ENCODE measurements at regions not wholly inside any gene's neighbourhood (a gene's known extent, or its start where the extent isn't known, plus 50 kb on each side); places are given as distances from the start of the nearest gene placed in this dataset.

DNA sequence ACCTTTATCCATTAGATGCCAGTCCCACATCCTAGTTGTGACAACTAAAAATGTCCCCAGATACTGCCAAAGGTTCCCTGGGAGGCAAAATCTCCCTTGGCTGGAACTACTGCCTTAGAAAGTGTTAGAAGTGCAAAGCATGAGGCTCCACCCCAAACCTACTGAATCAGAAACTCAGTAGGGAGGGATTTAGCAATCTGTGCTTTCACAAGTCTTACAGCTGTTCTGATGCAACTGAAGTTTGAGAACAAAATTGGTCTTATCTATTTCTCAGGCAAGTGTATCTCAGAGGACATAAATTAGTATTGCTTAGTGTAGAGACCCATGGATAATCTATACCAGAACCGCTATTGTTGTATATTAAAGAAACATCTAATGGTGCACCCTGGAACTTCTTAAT lies 70.2 kb downstream of the CLDN1 start:
- Histone ChIP-seq H3K27ac (ENCODE audit: low read depth, low read length) (no peak overlapping the region), H3K9me3 (ENCODE audit: control insufficient read depth, insufficient read depth, low read length) (no peaks in the 10 kb centered on the region), H3K27me3 (ENCODE audit: control insufficient read depth, insufficient read depth, low read length) (no peaks in the 10 kb centered on the region), H3K36me3 (ENCODE audit: control insufficient read depth, insufficient read depth, low read length) (no peaks in the 10 kb centered on the region), H3K4me3 (ENCODE audit: low read depth, low read length) (no peak overlapping the region), H3K4me1 (ENCODE audit: control insufficient read depth, insufficient read depth, low read length) (no peaks in the 10 kb centered on the region), H3K9ac (ENCODE audit: low read depth, low read length) (no peak overlapping the region)

DNA sequence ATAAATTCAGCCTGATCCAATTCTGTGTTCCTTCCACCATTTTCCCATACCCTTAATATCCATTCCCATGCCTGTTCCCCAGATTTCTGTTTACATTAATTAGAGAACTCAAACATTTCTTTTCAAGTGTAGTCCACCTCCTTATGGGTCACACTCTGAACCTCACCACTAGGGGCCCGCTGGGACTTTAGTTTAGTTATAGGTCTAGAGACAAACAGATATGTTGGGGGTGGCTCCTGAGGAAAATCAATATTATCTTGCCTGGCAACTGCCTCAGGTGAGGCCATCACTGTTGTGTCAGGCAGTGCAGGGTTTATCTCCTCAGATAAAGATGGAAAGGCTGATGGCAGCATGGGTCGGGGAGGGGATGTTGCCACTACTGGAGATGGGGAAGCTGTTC lies 72.8 kb downstream of the CLDN1 start:
- H3K4me3 ChIP-seq (ENCODE audit: low read depth, low read length) = no peak overlapping the region
- H3K27me3 ChIP-seq (ENCODE audit: control insufficient read depth, insufficient read depth, low read length) = no peaks in the 10 kb centered on the region
- no peak overlapping the region for H3K9ac ChIP-seq (ENCODE audit: low read depth, low read length)

DNA sequence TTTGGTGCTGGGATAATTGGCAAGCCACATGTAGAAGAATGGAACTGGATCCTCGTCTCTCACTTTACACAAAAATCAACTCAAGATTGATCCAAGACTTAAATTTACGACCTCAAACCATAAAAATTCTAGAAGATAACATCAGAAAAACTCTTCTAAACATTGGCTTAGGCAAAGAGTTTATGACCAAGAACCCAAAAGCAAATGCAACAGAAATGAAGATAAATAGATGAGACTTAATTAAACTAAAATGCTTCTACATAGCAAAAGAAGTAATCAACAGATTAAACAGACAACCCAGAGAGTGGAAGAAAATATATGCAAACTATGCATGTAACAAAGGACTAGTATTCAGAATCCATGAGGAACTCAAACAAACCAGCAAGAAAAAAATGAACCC lies 80.1 kb downstream of the CLDN1 start:
- Histone ChIP-seq H3K4me3 (ENCODE audit: low read depth, low read length) (no peak overlapping the region), H3K36me3 (ENCODE audit: control insufficient read depth, insufficient read depth, low read length) (no peaks in the 10 kb centered on the region), H3K9ac (ENCODE audit: low read depth, low read length) (no peak overlapping the region), H3K27me3 (ENCODE audit: control insufficient read depth, insufficient read depth, low read length) (no peaks in the 10 kb centered on the region), H3K9me3 (ENCODE audit: control insufficient read depth, insufficient read depth, low read length) (peaks cover 13% of the 10 kb centered on the region), H3K27ac (ENCODE audit: low read depth, low read length) (no peak overlapping the region), H3K4me1 (ENCODE audit: control insufficient read depth, insufficient read depth, low read length) (no peaks in the 10 kb centered on the region)

More for the DNA sequence above, 72.8 kb downstream of the CLDN1 start:
- Histone ChIP-seq H3K27ac (ENCODE audit: low read depth, low read length) (no peak overlapping the region), H3K4me1 (ENCODE audit: control insufficient read depth, insufficient read depth, low read length) (no peaks in the 10 kb centered on the region), H3K9me3 (ENCODE audit: control insufficient read depth, insufficient read depth, low read length) (peaks cover 13% of the 10 kb centered on the region), H3K36me3 (ENCODE audit: control insufficient read depth, insufficient read depth, low read length) (no peaks in the 10 kb centered on the region)

DNA sequence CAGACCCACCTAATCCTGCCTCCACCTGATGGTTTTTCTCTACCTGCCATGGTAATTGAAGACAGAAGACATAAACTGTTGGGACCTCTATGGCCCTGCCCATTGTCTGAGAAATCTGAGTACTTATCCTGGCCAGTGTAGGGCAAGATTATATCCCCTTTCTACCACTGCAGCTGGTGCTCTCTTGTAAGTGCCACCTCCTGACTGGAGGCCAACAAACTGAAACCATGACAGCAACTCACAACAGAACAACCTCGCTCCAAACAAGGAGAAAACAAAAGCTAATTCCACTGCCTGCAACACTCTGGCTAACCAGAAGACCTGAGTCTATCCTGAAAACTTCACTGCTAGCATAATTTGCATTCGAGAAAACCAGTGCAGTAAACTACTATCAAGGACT lies 82.9 kb downstream of the CLDN1 start:
- no peak overlapping the region for H3K27ac ChIP-seq (ENCODE audit: low read depth, low read length)
- no peak overlapping the region for H3K4me3 ChIP-seq (ENCODE audit: low read depth, low read length)
- no peaks in the 10 kb centered on the region for H3K36me3 ChIP-seq (ENCODE audit: control insufficient read depth, insufficient read depth, low read length)
- H3K9me3 ChIP-seq (ENCODE audit: control insufficient read depth, insufficient read depth, low read length) = no peaks in the 10 kb centered on the region
- H3K27me3 ChIP-seq (ENCODE audit: control insufficient read depth, insufficient read depth, low read length) = no peaks in the 10 kb centered on the region
- H3K4me1 ChIP-seq (ENCODE audit: control insufficient read depth, insufficient read depth, low read length) = no peaks in the 10 kb centered on the region
- no peak overlapping the region for H3K9ac ChIP-seq (ENCODE audit: low read depth, low read length)

DNA sequence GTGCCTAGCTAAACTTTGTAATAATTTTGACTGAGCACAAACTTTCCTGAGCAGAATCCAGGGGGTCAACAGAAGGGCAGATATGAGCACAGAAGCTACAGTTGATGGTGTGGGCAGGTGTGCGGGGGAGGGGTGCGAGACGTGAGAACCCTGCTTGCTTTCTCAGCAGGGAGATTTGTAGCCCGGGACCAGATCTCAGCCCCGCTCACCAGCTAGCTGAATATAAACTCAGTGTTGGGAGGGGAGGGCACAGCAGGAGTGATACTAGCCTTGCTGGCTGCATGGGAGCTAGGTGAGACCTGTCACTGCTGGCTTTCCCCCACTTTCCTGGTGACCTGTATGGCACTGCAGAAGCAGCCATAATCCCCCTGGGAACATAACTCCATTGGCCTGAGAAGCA lies 83.4 kb downstream of the CLDN1 start:
- Histone ChIP-seq H3K36me3 (ENCODE audit: control insufficient read depth, insufficient read depth, low read length) (no peaks in the 10 kb centered on the region), H3K27me3 (ENCODE audit: control insufficient read depth, insufficient read depth, low read length) (no peaks in the 10 kb centered on the region), H3K4me3 (ENCODE audit: low read depth, low read length) (no peak overlapping the region), H3K9ac (ENCODE audit: low read depth, low read length) (no peak overlapping the region), H3K27ac (ENCODE audit: low read depth, low read length) (no peak overlapping the region), H3K4me1 (ENCODE audit: control insufficient read depth, insufficient read depth, low read length) (no peaks in the 10 kb centered on the region), H3K9me3 (ENCODE audit: control insufficient read depth, insufficient read depth, low read length) (no peaks in the 10 kb centered on the region)

DNA sequence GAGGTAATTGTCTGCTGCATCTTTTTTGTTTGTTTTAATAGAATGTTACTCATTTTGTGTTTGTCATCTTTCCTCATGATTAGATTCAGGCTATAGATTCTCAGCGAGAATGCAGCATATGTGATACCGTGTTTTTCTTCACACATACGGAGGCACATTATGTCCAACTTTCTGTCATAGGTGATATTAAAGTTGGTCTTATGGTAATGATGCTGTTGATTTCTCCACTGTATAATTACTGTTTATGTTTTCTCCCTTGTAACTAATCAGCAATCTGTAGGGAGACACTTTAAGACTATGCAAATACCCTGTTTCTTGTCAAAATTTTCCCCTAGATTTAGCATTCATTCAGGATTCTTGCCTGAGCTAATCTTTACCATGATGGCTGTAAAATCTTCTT lies 87.6 kb downstream of the CLDN1 start:
- Histone ChIP-seq H3K4me3 (ENCODE audit: low read depth, low read length) (no peak overlapping the region), H3K36me3 (ENCODE audit: control insufficient read depth, insufficient read depth, low read length) (no peaks in the 10 kb centered on the region), H3K27me3 (ENCODE audit: control insufficient read depth, insufficient read depth, low read length) (no peaks in the 10 kb centered on the region), H3K9ac (ENCODE audit: low read depth, low read length) (no peak overlapping the region), H3K27ac (ENCODE audit: low read depth, low read length) (no peak overlapping the region), H3K9me3 (ENCODE audit: control insufficient read depth, insufficient read depth, low read length) (no peaks in the 10 kb centered on the region), H3K4me1 (ENCODE audit: control insufficient read depth, insufficient read depth, low read length) (no peaks in the 10 kb centered on the region)

DNA sequence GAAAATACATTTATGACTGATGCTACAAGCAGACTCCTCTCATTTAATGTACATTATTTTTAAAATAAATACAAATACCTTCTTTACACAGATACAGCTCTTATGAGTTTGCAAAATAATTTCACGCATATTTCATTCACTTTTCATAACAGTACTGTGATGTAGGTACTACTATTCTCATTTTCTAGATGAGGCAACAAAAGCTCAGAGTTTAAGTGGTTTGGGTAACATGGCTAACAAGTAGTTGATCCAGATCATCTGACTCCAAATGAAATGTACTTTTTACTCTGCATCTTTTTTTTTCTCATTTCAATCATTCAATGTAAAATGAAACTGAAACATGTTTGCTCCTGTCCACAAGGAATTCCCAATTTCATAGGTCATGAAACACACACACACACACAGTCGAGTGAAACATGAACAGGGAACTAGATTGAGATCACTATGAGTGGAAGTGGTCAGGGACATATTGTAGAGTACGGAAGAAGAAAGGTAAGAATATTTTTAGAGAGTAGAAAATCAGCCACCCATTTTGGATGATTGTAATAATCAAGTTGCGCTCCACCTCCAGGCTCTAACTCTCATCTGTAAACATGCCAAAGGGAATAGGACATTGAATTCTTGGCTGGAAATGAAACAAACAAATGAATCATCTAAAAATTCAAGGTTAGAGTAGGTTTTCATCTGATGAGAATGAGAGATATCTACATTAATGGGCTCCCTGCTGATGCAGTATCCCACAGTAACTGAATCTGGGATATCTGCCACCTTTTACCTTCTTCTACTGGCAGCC lies 92.4 kb downstream of the CLDN1 start:
- Histone ChIP-seq H3K9me3 (ENCODE audit: control insufficient read depth, insufficient read depth, low read length) (no peaks in the 10 kb centered on the region), H3K4me1 (ENCODE audit: control insufficient read depth, insufficient read depth, low read length) (no peaks in the 10 kb centered on the region), H3K9ac (ENCODE audit: low read depth, low read length) (no peak overlapping the region), H3K36me3 (ENCODE audit: control insufficient read depth, insufficient read depth, low read length) (no peaks in the 10 kb centered on the region), H3K4me3 (ENCODE audit: low read depth, low read length) (no peak overlapping the region), H3K27ac (ENCODE audit: low read depth, low read length) (no peak overlapping the region), H3K27me3 (ENCODE audit: control insufficient read depth, insufficient read depth, low read length) (no peaks in the 10 kb centered on the region)

DNA sequence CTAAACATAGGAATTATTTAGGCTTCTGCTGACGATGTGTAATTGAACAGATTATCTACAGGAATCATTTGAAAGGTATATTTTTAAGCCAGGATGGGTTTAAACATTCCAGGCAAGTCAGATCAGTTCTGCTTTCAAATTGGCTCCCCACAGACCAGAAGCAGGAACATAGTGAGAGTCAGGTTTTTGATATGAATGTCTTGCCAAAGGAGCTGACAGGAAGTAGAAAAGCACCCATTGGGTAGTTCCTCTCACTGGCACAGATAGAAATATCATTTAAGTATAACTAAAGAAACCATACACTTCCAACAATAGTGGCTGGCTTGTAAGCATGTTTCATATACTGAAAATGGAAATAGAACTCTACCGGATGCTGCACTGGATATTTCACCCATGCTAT lies 95.2 kb downstream of the CLDN1 start:
- Histone ChIP-seq H3K9me3 (ENCODE audit: control insufficient read depth, insufficient read depth, low read length) (no peaks in the 10 kb centered on the region), H3K4me3 (ENCODE audit: low read depth, low read length) (no peak overlapping the region), H3K27me3 (ENCODE audit: control insufficient read depth, insufficient read depth, low read length) (no peaks in the 10 kb centered on the region), H3K36me3 (ENCODE audit: control insufficient read depth, insufficient read depth, low read length) (no peaks in the 10 kb centered on the region), H3K27ac (ENCODE audit: low read depth, low read length) (no peak overlapping the region), H3K4me1 (ENCODE audit: control insufficient read depth, insufficient read depth, low read length) (no peaks in the 10 kb centered on the region), H3K9ac (ENCODE audit: low read depth, low read length) (no peak overlapping the region)

DNA sequence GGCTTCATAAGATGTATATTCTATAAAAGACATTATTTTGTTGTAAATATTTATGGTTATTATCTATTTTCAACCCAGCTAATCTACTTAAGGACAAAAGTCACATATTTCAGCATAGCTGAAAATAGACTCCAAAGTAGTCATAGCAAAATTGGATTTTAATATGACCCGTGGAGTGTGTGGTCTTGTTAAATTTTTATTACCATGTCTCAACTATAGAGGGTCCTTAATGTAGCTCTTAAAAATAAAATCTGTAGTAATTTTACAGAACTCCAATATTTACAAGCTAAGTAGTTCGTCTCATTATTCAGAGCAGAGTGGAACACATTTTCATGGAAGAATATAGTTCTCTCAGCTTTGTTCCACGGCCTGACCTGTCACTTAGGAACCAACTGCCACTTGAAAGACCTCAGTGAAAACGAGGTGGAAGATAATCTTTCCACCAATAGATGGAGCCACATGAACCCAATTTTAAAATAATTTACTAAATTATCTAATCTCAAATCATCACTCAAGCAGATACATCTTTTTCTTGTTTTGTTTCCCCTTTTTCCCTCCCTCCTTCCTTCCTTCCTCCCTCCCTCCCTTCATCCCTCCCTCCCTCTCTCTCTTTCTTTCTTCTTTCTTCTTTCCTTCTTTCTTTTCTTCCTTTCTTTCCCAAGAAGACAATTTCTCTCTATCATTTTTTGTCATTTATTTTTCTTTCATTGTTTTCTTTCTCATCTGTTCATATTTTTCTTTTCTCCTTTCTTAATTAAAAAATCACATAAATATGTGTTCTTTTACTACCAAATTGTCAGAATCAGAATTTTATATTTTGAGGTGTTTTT lies 97.2 kb downstream of the CLDN1 start:
- H3K27me3 ChIP-seq (ENCODE audit: control insufficient read depth, insufficient read depth, low read length) = no peaks in the 10 kb centered on the region
- H3K4me3 ChIP-seq (ENCODE audit: low read depth, low read length) = no peak overlapping the region
- no peaks in the 10 kb centered on the region for H3K36me3 ChIP-seq (ENCODE audit: control insufficient read depth, insufficient read depth, low read length)
- no peak overlapping the region for H3K9ac ChIP-seq (ENCODE audit: low read depth, low read length)
- H3K4me1 ChIP-seq (ENCODE audit: control insufficient read depth, insufficient read depth, low read length) = no peaks in the 10 kb centered on the region
- H3K9me3 ChIP-seq (ENCODE audit: control insufficient read depth, insufficient read depth, low read length) = no peaks in the 10 kb centered on the region
- no peak overlapping the region for H3K27ac ChIP-seq (ENCODE audit: low read depth, low read length)

DNA sequence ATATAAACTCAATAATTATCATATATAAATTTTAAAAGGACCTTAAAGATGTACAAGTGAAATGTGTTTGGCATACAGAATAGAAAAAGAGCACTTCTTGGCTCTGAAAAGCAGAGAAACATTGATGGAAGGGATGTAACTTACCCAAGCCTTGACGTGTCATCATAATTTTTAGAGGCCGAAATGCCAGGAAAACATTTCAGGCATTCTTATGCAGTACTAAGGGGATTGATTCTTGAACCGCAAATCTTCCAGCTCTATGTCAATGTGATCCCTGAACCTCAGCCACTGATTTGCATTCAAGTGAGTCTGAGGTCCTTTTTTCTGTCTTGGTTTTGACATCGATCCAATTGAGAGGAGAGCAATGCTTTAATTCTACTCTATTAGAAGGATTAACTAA lies 97.8 kb downstream of the CLDN1 start:
- Histone ChIP-seq H3K4me1 (ENCODE audit: control insufficient read depth, insufficient read depth, low read length) (no peaks in the 10 kb centered on the region), H3K9me3 (ENCODE audit: control insufficient read depth, insufficient read depth, low read length) (no peaks in the 10 kb centered on the region), H3K9ac (ENCODE audit: low read depth, low read length) (no peak overlapping the region), H3K36me3 (ENCODE audit: control insufficient read depth, insufficient read depth, low read length) (no peaks in the 10 kb centered on the region), H3K27me3 (ENCODE audit: control insufficient read depth, insufficient read depth, low read length) (no peaks in the 10 kb centered on the region), H3K27ac (ENCODE audit: low read depth, low read length) (no peak overlapping the region), H3K4me3 (ENCODE audit: low read depth, low read length) (no peak overlapping the region)

DNA sequence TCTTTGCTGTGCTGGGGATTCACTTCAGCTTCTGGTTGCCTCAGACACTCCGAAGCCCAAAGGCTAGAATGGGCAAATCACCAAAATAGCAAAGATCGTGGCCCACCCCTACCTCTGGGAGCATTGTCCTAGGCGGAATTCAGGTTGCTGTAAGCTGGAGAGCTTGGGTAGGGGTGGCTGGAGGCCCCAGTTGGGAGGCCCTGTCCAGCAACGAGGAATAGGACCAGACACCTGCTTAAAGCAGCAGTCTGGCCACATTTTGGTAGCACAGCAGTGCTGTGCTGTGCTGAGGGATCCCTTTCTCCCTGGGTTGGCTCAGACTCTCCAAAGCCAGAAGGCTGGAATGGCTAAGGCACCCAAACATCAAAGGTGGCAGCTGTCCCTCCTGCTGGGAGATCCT lies 99.3 kb downstream of the CLDN1 start:
- Histone ChIP-seq H3K27me3 (ENCODE audit: control insufficient read depth, insufficient read depth, low read length) (no peaks in the 10 kb centered on the region), H3K4me3 (ENCODE audit: low read depth, low read length) (no peak overlapping the region), H3K9me3 (ENCODE audit: control insufficient read depth, insufficient read depth, low read length) (no peaks in the 10 kb centered on the region), H3K36me3 (ENCODE audit: control insufficient read depth, insufficient read depth, low read length) (no peaks in the 10 kb centered on the region), H3K4me1 (ENCODE audit: control insufficient read depth, insufficient read depth, low read length) (no peaks in the 10 kb centered on the region), H3K9ac (ENCODE audit: low read depth, low read length) (no peak overlapping the region), H3K27ac (ENCODE audit: low read depth, low read length) (no peak overlapping the region)

Data from HUES48 (cell line).